ENCODE measurements at regions not wholly inside any gene's neighbourhood (a gene's known extent, or its start where the extent isn't known, plus 50 kb on each side); places are given as distances from the start of the nearest gene placed in this dataset.

GRCh38 chr9:108617676-108618075, 238.1 kb downstream of the ACTL7B start:
- no peak for DNase-seq (ENCODE audit: low read depth, low spot score)
- H3K9me3 ChIP-seq (replicated peaks; ENCODE audit: control insufficient read depth, insufficient read depth, low read length), result no peaks in the 10 kb centered on the region
- dilution Hi-C loops (cut with MboI; ENCODE audit: extremely low pct_ligation_motif_present, low sequenced_read_pairs) (no loop called here), intact Hi-C loops (cut with micrococcal nuclease) (no loop called here)
- no peaks in the 10 kb centered on the region for H3K9me1 ChIP-seq (replicated peaks; ENCODE audit: control insufficient read depth, extremely low read depth, insufficient read depth, low read length)
- H3K79me2 ChIP-seq (ENCODE audit: control insufficient read depth, insufficient read depth, low read length), result no peaks in the 10 kb centered on the region
- TF ChIP-seq POLR2A (IDR thresholded peaks at IDR 0.05; ENCODE audit: low read depth, low read length), result no peak
- H4K20me1 ChIP-seq (replicated peaks; ENCODE audit: control insufficient read depth, extremely low read depth, insufficient read depth, low read length), result no peaks in the 10 kb centered on the region
- H3K4me3 ChIP-seq (replicated peaks in 1 of 3; ENCODE audit: insufficient read depth in 1 of 3, low read depth in 1 of 3, low read length in 3 of 3), result no peak overlapping the region
- no peak overlapping the region for H2AFZ ChIP-seq (ENCODE audit: low read depth, low read length)
- H3K4me2 ChIP-seq (ENCODE audit: insufficient read depth, low read length), result no peak overlapping the region
- ChIA-PET POLR2A (no interaction called here), CTCF (no interaction called here)
- H3K36me3 ChIP-seq (ENCODE audit: control insufficient read depth in 2 of 2, extremely low read depth in 1 of 2, insufficient read depth in 2 of 2, low read length in 2 of 2), result no peaks in the 10 kb centered on the region
- no peak overlapping the region for H3K27ac ChIP-seq (ENCODE audit: insufficient read depth, low read depth, low read length)
- no peak for FAIRE-seq
- H3K27me3 ChIP-seq (ENCODE audit: control insufficient read depth in 2 of 2, insufficient read depth in 2 of 2, low read length in 2 of 2), result no peaks in the 10 kb centered on the region
- H3K9ac ChIP-seq (replicated peaks; ENCODE audit: extremely low read depth, insufficient read depth, low read length), result no peak overlapping the region
- BruUV-seq (replicated peaks), result no TSS peak
- H3K4me1 ChIP-seq (ENCODE audit: control insufficient read depth, extremely low read depth, insufficient read depth, low read length), result no peaks in the 10 kb centered on the region

GRCh38 chr9:108615152-108615551, 240.6 kb downstream of the ACTL7B start:
- no peak for FAIRE-seq
- CTCF ChIA-PET, result no interaction called here

More at GRCh38 chr9:108615152-108615551, 240.6 kb downstream of the ACTL7B start:
- Histone ChIP-seq H3K9me1 (replicated peaks; ENCODE audit: control insufficient read depth, extremely low read depth, insufficient read depth, low read length) (no peaks in the 10 kb centered on the region), H2AFZ (ENCODE audit: low read depth, low read length) (no peak overlapping the region), H3K9me3 (replicated peaks; ENCODE audit: control insufficient read depth, insufficient read depth, low read length) (no peaks in the 10 kb centered on the region), H3K79me2 (ENCODE audit: control insufficient read depth, insufficient read depth, low read length) (no peaks in the 10 kb centered on the region), H3K4me1 (ENCODE audit: control insufficient read depth, extremely low read depth, insufficient read depth, low read length) (no peaks in the 10 kb centered on the region), H3K4me3 (replicated peaks in 1 of 3; ENCODE audit: insufficient read depth in 1 of 3, low read depth in 1 of 3, low read length in 3 of 3) (no peak overlapping the region), H3K4me2 (ENCODE audit: insufficient read depth, low read length) (no peak overlapping the region), H3K36me3 (ENCODE audit: control insufficient read depth in 2 of 2, extremely low read depth in 1 of 2, insufficient read depth in 2 of 2, low read length in 2 of 2) (no peaks in the 10 kb centered on the region), H3K27ac (ENCODE audit: insufficient read depth, low read depth, low read length) (no peak overlapping the region), H3K27me3 (ENCODE audit: control insufficient read depth in 2 of 2, insufficient read depth in 2 of 2, low read length in 2 of 2) (no peaks in the 10 kb centered on the region), H4K20me1 (replicated peaks; ENCODE audit: control insufficient read depth, extremely low read depth, insufficient read depth, low read length) (no peaks in the 10 kb centered on the region), H3K9ac (replicated peaks; ENCODE audit: extremely low read depth, insufficient read depth, low read length) (no peak overlapping the region)
- no TSS peak for BruUV-seq (replicated peaks)
- POLR2A ChIA-PET, result no interaction called here
- intact Hi-C loops (cut with micrococcal nuclease) (no loop called here), dilution Hi-C loops (cut with MboI; ENCODE audit: extremely low pct_ligation_motif_present, low sequenced_read_pairs) (no loop called here)
- no peak for DNase-seq (ENCODE audit: low read depth, low spot score)
- TF ChIP-seq JUN (IDR thresholded peaks at IDR 0.05; ENCODE audit: borderline replicate concordance, insufficient read depth, insufficient read length, low read depth) (no peak), FOS (IDR thresholded peaks at IDR 0.05; ENCODE audit: borderline replicate concordance, insufficient read depth, low read length) (no peak), POLR2A (IDR thresholded peaks at IDR 0.05; ENCODE audit: low read depth, low read length) (no peak), MYC (IDR thresholded peaks at IDR 0.05; ENCODE audit: low read depth, low read length) (no peak), POLR2AphosphoS5 (IDR thresholded peaks at IDR 0.05; ENCODE audit: insufficient read depth, low read depth, low read length) (no peak), CTCF (IDR thresholded peaks at IDR 0.05; ENCODE audit: extremely low read depth in 1 of 2, insufficient read depth in 1 of 2, low read depth in 1 of 2, low read length in 2 of 2) (no peak), EZH2 (IDR thresholded peaks at IDR 0.05; ENCODE audit: borderline replicate concordance, low read depth, low read length, severe bottlenecking) (no peak), GATA2 (IDR thresholded peaks at IDR 0.05; ENCODE audit: insufficient read depth, insufficient read length, low read depth, low read length) (no peak), MAX (IDR thresholded peaks at IDR 0.05; ENCODE audit: insufficient read depth, insufficient read length) (no peak)

Data from endothelial cell of umbilical vein (primary cell).